ENCODE measurements at regions not wholly inside any gene's neighbourhood (a gene's known extent, or its start where the extent isn't known, plus 50 kb on each side); places are given as distances from the start of the nearest gene placed in this dataset.

DNA sequence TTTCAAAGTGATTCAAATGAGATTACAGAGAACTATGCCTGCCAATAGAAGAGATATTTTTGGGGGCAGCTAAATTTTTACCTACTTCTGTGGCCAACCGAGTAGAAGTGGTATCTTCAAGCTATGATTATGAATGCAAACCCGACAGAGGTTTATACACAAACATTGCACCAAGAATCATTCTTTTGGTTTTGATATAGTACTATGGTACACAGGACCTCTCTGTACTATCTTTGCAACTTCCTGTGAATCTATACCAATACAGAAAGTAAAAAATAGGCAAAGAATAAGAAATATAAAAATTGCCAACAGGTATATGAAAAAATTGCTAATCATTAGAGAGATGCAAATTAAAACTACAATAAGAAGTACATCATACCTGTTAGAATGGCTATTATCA lies 103.2 kb upstream of the VIPR2 start:
- TF ChIP-seq CTCF (conservative IDR thresholded peaks at IDR 0.05; ENCODE audit: low read depth, low read length) (no peak), EZH2phosphoT487 (IDR thresholded peaks at IDR 0.05; ENCODE audit: borderline replicate concordance, low read length) (no peak), EZH2 (IDR thresholded peaks at IDR 0.05; ENCODE audit: low read length, unreplicated experiment) (no peak)

All from PC-3 (cell line).